A549 (cell line): ENCODE measurements at regions not wholly inside any gene's neighbourhood (a gene's known extent, or its start where the extent isn't known, plus 50 kb on each side); places are given as distances from the start of the nearest gene placed in this dataset.
A peak's percentile ranks its signal among the peaks of the same experiment; 100 is the strongest.

Experiments used
- ATAC-seq, 2 experiments: fragments of 200-7000 bp in 1 of 2; fragments of >200 bp in 1 of 2; cut with Nextera tagmentation in 1 of 2; cut with Tn5 transposase in 1 of 2; 3 replicates each; pipeline versions ENCODE4 v1.8.0 to v1.9.1; 2018 to 2020; ENCODE audit warnings: mild to moderate bottlenecking in 1 of 2, moderate library complexity in 1 of 2
- CTCF ChIA-PET: fragments of 300-600 bp; sonication (Branson Sonifier 250); formaldehyde crosslinking; extraction: SDS; loops from one replicate; lab custom pipeline; 2021; ENCODE audit warnings: antibody characterized with exemption, inconsistent platforms; lab: Yijun Ruan, JAX
- POLR2A ChIA-PET: fragments of 350-600 bp; formaldehyde crosslinking; extraction: SDS; loops from one replicate; lab custom pipeline; 2021; ENCODE audit warnings: antibody characterized with exemption, inconsistent platforms; lab: Yijun Ruan, JAX
- DNase-seq, 2 experiments: peaks; one replicate each; pipeline versions ENCODE4 v3.0.0 to v3.0.0-alpha.2; 2011 to 2016; ENCODE audit warnings: low read depth in 1 of 2, low spot score in 1 of 2
- FAIRE-seq: peaks from 2 replicates; lab custom pipeline; 2011; peaks lifted over from hg19 to GRCh38; lab: Jason Lieb, UNC
- H3K27ac ChIP-seq, 2 experiments: fragments of >200 bp; sonication (Bioruptor Twin); formaldehyde crosslinking; 3 replicates each; pipeline ENCODE4 v1.5.1; 2016 to 2017
- H3K4me1 ChIP-seq: fragments of >200 bp; sonication (Bioruptor Twin); formaldehyde crosslinking; 3 replicates; pipeline ENCODE4 v1.6.1; 2016
- H3K4me2 ChIP-seq: fragments of >200 bp; sonication (Bioruptor Twin); formaldehyde crosslinking; 3 replicates; pipeline ENCODE4 v1.6.1; 2016
- H3K4me3 ChIP-seq: fragments of >200 bp; sonication (Bioruptor Twin); formaldehyde crosslinking; 3 replicates; pipeline ENCODE4 v1.5.1; 2016
- H3K9me3 ChIP-seq: fragments of >200 bp; sonication (Bioruptor Twin); formaldehyde crosslinking; 3 replicates; pipeline ENCODE4 v1.6.1; 2016
- CBX2 ChIP-seq: fragments of 200-600 bp; sonication (generic); IDR thresholded peaks from 2 replicates; pipeline ENCODE4 v1.6.1; 2016; ENCODE audit warnings: low read depth, mild to moderate bottlenecking, borderline replicate concordance
- CBX8 ChIP-seq: fragments of 200-600 bp; sonication (generic); IDR thresholded peaks from 2 replicates; pipeline ENCODE4 v1.6.1; 2016
- CHD4 ChIP-seq: fragments of 200-600 bp; sonication (generic); IDR thresholded peaks from 2 replicates; pipeline ENCODE4 v1.6.1; 2016; ENCODE audit warnings: antibody characterized with exemption, mild to moderate bottlenecking, borderline replicate concordance
- JUN ChIP-seq, 2 experiments: fragments of >200 bp; sonication (Bioruptor Twin); formaldehyde crosslinking; IDR thresholded peaks; 2 replicates in 1 of 2; 3 replicates in 1 of 2; pipeline ENCODE4 v1.6.1; 2016 to 2017
- KDM1A ChIP-seq: fragments of 200-600 bp; sonication (generic); IDR thresholded peaks from 2 replicates; pipeline ENCODE4 v1.6.1; 2016; ENCODE audit warnings: low read depth, mild to moderate bottlenecking
- PHF8 ChIP-seq: fragments of 200-600 bp; sonication (generic); IDR thresholded peaks from 2 replicates; pipeline ENCODE4 v1.6.1; 2016; ENCODE audit warnings: low read depth, mild to moderate bottlenecking, antibody characterized with exemption, moderate library complexity, borderline replicate concordance
- RCOR1 ChIP-seq: fragments of 150-350 bp; IDR thresholded peaks from 2 replicates; pipeline ENCODE4 v1.6.1; 2014; ENCODE audit warnings: antibody characterized with exemption, low read length, low read depth
- RFX5 ChIP-seq: fragments of 450-650 bp; IDR thresholded peaks from 2 replicates; pipeline ENCODE4 v1.7.1; 2014; ENCODE audit warnings: antibody characterized with exemption, mild to moderate bottlenecking, moderate library complexity
- SREBF2 ChIP-seq: fragments of 450-650 bp; IDR thresholded peaks from 2 replicates; pipeline ENCODE4 v1.6.1; 2014; ENCODE audit warnings: mild to moderate bottlenecking, moderate library complexity
- TFCP2L1 ChIP-seq: fragments of 250-450 bp; sonication (Bioruptor Pico); IDR thresholded peaks from 2 replicates; pipeline ENCODE4 v1.5.0; 2021; ENCODE audit warnings: mild to moderate bottlenecking
- ZFP36 ChIP-seq: fragments of 450-650 bp; IDR thresholded peaks from 2 replicates; pipeline ENCODE4 v1.6.1; 2014; ENCODE audit warnings: borderline replicate concordance; ENCODE audit not compliant: partially characterized antibody
- ZSCAN20 ChIP-seq: fragments of 250-450 bp; sonication (Bioruptor Pico); IDR thresholded peaks from 2 replicates; pipeline ENCODE4 v1.8.0; 2022; ENCODE audit warnings: mild to moderate bottlenecking, moderate library complexity
- WGBS: methylation state at CpG from one replicate; pipeline ENCODE4 v1.1.6; 2017; ENCODE audit errors: missing lambda C conversion rate; 5-methylcytosine and 5-hydroxymethylcytosine counted together
- TF ChIP-seq, protein P1 (sequence below): IDR thresholded peaks from 2 replicates; pipeline ENCODE4 v1.6.1; 2012
- TF ChIP-seq, protein P2 (sequence below): fragments of >200 bp; sonication (Bioruptor Twin); formaldehyde crosslinking; IDR thresholded peaks from 2 replicates; pipeline ENCODE4 v1.6.1; 2016
- TF ChIP-seq, protein P3 (sequence below): fragments of 450-650 bp; IDR thresholded peaks from 2 replicates; pipeline ENCODE4 v1.6.1; 2014; ENCODE audit warnings: antibody characterized with exemption
- TF ChIP-seq, protein P4 (sequence below): fragments of 200-600 bp; sonication (generic); IDR thresholded peaks from 2 replicates; pipeline ENCODE4 v1.6.1; 2016; ENCODE audit warnings: antibody characterized with exemption, mild to moderate bottlenecking, moderate library complexity
- TF ChIP-seq, protein P5 (sequence below): IDR thresholded peaks from 2 replicates; pipeline ENCODE4 v1.6.1; 2012

DNA sequence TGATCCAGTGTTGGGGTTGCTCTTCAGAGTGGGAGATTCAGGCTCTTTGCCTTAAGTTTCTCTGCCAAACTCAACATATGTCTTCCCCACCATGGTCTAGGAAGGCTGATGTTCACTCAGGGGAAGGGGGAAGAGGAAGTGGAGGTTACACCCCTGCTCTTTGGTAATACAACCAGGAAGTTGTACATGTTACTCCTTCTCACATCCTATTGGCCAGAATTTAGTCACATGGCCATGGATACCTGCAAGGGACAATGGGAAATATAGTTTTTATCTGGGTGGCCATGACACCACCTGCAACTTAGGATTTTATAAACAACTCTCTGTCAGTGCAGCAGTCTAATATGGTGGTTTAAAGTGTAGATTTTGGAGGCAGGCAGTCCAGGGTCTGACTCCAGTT is 150.9 kb downstream of the TBX5 start:
- ChIA-PET CTCF (no interaction called here), POLR2A (no interaction called here)
- no peaks in the 10 kb centered on the region for H3K4me1 ChIP-seq
- no peak overlapping the region for H3K27ac ChIP-seq
- no peak for TF ChIP-seq JUN (IDR thresholded peaks at IDR 0.05)
- H3K4me3 ChIP-seq = no peak overlapping the region
- peak in 1 of 2 experiments; percentile 24 for DNase-seq
- H3K9me3 ChIP-seq = no peaks in the 10 kb centered on the region
- FAIRE-seq = no peak
- H3K4me2 ChIP-seq = no peak overlapping the region
- 0 out of 6 replicates have a peak, but pooled peaks of 1 of the 2 experiments have one; percentile 21 for ATAC-seq

DNA sequence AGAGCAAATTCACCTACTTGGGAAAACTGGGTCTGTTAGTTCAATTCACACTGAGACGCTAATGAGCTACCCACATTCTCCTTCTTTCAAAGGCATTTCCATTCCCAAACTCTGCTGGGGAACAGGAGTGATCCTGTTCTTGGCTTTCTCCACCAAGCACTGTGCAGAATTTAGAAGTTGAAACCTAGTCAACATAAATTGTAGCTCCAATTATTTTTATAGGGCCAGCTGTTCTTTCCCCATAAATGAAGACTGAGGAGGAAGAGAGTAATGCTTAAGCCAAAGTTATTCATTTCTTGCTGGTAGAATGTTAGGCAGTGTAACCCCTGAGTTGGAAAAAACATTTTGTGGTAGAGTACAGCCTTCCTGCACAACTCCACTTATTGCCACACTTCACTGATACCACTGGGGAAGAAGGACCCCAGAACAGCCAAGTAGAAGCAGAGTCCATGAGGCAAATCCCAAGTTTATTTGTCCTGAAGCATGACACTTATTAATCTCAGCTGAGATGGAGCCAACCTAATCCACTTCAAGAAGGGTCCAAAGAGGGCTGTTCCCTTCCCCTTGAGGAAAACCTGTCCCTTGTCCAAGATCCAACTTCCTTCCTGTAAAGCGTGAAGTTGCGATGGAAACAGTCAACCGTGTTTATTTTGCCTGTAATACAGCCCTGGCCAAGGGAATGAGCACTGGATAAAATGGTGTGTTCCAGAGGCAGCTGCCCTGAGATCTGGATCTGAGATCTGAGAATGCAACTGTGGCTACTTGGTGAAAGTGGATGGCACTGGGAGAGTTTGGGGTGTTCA is 151.8 kb downstream of the TBX5 start:
- Histone ChIP-seq H3K27ac (no peak overlapping the region), H3K4me3 (no peak overlapping the region)
- no peak for TF ChIP-seq CBX8
- no peak for TF ChIP-seq SREBF2
- no peak for TF ChIP-seq CBX2
- TF ChIP-seq, protein P1, sequence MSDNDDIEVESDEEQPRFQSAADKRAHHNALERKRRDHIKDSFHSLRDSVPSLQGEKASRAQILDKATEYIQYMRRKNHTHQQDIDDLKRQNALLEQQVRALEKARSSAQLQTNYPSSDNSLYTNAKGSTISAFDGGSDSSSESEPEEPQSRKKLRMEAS = no peak
- TF ChIP-seq, protein P2, sequence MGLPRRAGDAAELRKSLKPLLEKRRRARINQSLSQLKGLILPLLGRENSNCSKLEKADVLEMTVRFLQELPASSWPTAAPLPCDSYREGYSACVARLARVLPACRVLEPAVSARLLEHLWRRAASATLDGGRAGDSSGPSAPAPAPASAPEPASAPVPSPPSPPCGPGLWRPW = no peak
- no peak for TF ChIP-seq CHD4
- TF ChIP-seq, all 56 proteins: peak for 0
- no peaks in the 10 kb centered on the region for H3K9me3 ChIP-seq
- 28% methylated on average over 4 of the region's 4 CpGs for WGBS
- FAIRE-seq (no peak), ATAC-seq (no peak), DNase-seq (no peak)
- CTCF ChIA-PET = no interaction called here
- H3K4me2 ChIP-seq = no peak overlapping the region
- POLR2A ChIA-PET = no interaction called here
- H3K4me1 ChIP-seq = no peaks in the 10 kb centered on the region

DNA sequence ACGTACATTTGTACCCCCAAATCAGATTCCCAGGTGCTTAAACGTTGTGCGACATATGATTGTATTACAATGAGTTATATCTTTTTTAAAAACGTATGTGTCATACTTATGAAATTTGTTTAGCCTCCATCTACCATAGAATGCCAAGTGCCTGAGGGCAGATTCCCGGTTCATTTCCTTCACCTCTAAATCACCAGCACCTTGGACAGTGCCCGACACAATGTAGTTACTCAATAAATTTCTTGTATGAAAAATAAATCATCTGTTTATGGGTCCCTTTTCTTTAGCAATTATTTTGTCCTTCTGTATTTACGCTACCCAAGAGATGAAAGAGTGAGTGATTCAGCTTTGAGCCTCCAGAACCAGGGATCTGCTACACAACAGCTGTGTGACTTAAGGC is 157.4 kb downstream of the TBX5 start:
- H3K9me3 ChIP-seq = no peaks in the 10 kb centered on the region
- POLR2A ChIA-PET = no interaction called here
- ATAC-seq = no peak
- no peak overlapping the region for H3K27ac ChIP-seq
- CTCF ChIA-PET = no interaction called here
- TF ChIP-seq, protein P3, sequence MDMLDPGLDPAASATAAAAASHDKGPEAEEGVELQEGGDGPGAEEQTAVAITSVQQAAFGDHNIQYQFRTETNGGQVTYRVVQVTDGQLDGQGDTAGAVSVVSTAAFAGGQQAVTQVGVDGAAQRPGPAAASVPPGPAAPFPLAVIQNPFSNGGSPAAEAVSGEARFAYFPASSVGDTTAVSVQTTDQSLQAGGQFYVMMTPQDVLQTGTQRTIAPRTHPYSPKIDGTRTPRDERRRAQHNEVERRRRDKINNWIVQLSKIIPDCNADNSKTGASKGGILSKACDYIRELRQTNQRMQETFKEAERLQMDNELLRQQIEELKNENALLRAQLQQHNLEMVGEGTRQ = no peak
- TF ChIP-seq, protein P4, sequence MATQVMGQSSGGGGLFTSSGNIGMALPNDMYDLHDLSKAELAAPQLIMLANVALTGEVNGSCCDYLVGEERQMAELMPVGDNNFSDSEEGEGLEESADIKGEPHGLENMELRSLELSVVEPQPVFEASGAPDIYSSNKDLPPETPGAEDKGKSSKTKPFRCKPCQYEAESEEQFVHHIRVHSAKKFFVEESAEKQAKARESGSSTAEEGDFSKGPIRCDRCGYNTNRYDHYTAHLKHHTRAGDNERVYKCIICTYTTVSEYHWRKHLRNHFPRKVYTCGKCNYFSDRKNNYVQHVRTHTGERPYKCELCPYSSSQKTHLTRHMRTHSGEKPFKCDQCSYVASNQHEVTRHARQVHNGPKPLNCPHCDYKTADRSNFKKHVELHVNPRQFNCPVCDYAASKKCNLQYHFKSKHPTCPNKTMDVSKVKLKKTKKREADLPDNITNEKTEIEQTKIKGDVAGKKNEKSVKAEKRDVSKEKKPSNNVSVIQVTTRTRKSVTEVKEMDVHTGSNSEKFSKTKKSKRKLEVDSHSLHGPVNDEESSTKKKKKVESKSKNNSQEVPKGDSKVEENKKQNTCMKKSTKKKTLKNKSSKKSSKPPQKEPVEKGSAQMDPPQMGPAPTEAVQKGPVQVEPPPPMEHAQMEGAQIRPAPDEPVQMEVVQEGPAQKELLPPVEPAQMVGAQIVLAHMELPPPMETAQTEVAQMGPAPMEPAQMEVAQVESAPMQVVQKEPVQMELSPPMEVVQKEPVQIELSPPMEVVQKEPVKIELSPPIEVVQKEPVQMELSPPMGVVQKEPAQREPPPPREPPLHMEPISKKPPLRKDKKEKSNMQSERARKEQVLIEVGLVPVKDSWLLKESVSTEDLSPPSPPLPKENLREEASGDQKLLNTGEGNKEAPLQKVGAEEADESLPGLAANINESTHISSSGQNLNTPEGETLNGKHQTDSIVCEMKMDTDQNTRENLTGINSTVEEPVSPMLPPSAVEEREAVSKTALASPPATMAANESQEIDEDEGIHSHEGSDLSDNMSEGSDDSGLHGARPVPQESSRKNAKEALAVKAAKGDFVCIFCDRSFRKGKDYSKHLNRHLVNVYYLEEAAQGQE = peak; percentile 80
- H3K4me2 ChIP-seq = no peak overlapping the region
- H3K4me3 ChIP-seq = no peak overlapping the region
- DNase-seq = no peak
- no peak for FAIRE-seq
- WGBS = 24% methylated on average over 7 of the region's 7 CpGs
- H3K4me1 ChIP-seq = no peaks in the 10 kb centered on the region

DNA sequence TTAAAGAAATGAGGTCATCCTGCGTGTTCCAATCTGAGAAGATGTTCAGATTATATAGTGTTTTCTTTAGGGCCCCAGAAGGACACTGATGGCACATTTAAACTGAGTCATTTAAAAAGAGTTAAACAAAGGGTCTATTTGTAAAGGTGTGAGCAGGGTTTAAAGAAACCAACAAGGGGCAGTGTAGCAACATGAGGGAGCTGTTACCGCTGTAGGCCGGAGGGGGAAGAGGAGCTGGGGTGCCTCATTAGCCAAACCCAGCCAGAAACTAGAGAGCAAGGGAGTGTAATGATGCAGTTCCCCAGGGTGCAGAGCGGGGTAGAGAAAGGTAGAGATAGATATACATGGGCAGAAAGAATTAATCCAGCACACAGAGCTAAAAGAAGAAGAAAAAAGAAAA is 160.4 kb downstream of the TBX5 start:
- H3K4me3 ChIP-seq = no peak overlapping the region
- no peak overlapping the region for H3K4me2 ChIP-seq
- no peak for FAIRE-seq
- WGBS = under 1% methylated on average over 4 of the region's 4 CpGs
- ChIA-PET POLR2A (no interaction called here), CTCF (interaction anchor here (0.8 to 0.9 kb wide), 2 partner anchors 14 to 230 kb away, joined by 3 read pairs; no protein-coding TSS in a partner anchor)
- H3K27ac ChIP-seq = no peak overlapping the region
- ATAC-seq = no peak
- no peak for DNase-seq
- H3K9me3 ChIP-seq = 0 out of 3 replicates have a peak, but pooled peaks cover 9% of the 10 kb centered on the region
- no peaks in the 10 kb centered on the region for H3K4me1 ChIP-seq
- no peak for TF ChIP-seq KDM1A
- TF ChIP-seq, protein P5, sequence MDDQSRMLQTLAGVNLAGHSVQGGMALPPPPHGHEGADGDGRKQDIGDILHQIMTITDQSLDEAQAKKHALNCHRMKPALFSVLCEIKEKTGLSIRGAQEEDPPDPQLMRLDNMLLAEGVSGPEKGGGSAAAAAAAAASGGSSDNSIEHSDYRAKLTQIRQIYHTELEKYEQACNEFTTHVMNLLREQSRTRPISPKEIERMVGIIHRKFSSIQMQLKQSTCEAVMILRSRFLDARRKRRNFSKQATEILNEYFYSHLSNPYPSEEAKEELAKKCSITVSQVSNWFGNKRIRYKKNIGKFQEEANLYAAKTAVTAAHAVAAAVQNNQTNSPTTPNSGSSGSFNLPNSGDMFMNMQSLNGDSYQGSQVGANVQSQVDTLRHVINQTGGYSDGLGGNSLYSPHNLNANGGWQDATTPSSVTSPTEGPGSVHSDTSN = no peak
- no peak for TF ChIP-seq TFCP2L1 (CRISPR knock-in tag)
- TF ChIP-seq RFX5 = no peak
- no peak for TF ChIP-seq ZFP36
- no peak for TF ChIP-seq PHF8
- no peak for TF ChIP-seq ZSCAN20 (CRISPR knock-in tag)
- TF ChIP-seq, protein P4 = no peak
- no peak for TF ChIP-seq RCOR1
- TF ChIP-seq, protein P2 = no peak
